Uterus (tissue), 2 donors: ENCODE measurements at regions not wholly inside any gene's neighbourhood (a gene's known extent, or its start where the extent isn't known, plus 50 kb on each side); places are given as distances from the start of the nearest gene placed in this dataset.

Experiments
- CTCF ChIP-seq, 4 experiments: fragments of 200-600 bp in 2 of 4; fragments of 450-650 bp in 2 of 4; sonication (generic) in 2 of 4; IDR thresholded peaks; one replicate each; pipeline ENCODE4 v1.5.1; 2016 to 2019; ENCODE audit warnings: antibody characterized with exemption in 4 of 4, mild to moderate bottlenecking in 2 of 4, moderate library complexity in 1 of 4
- POLR2A ChIP-seq, 2 donors: fragments of 450-650 bp; IDR thresholded peaks; one replicate each; pipeline ENCODE4 v1.6.1; 2016; ENCODE audit warnings: antibody characterized with exemption in 2 of 2, mild to moderate bottlenecking in 1 of 2, moderate library complexity in 1 of 2

- TF ChIP-seq CTCF (IDR thresholded peaks at IDR 0.05) (no peak), POLR2A (IDR thresholded peaks at IDR 0.05) (no peak)
Measured at GRCh38 chr14:43161477-43161876, 1345.6 kb downstream of the FSCB start.
